ENCODE measurements at regions not wholly inside any gene's neighbourhood (a gene's known extent, or its start where the extent isn't known, plus 50 kb on each side); places are given as distances from the start of the nearest gene placed in this dataset.

DNA sequence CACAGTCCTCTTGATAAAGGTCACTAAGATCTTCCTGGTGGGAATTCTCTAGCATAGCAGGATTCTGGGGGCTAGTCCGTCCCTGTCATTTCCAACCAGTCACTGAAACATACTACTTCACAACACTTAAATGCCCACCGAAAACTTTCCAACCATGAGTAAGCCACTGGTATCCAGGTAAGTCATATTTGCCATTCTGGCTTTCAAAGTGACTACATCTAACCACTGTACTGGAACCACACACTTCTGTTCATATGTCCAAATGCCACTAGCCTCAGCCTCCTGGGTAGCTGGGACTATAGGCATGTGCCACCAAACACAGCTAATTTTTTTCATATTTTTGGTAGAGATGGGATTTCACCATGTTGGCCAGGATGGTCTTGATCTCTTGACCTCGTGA, 64.3 kb upstream of the VANGL1 start:
- DNase-seq (ENCODE audit: low read depth in 2 of 2): no peak

- no peak for DNase-seq (ENCODE audit: low read depth in 2 of 2)
Measured at GRCh38 chr1:115575661-115576060, 66.1 kb upstream of the VANGL1 start.

- no peak for DNase-seq (ENCODE audit: low read depth in 2 of 2)
Measured at GRCh38 chr1:115572710-115573109, 69.1 kb upstream of the VANGL1 start.

GRCh38 chr1:115567431-115567830, 74.3 kb upstream of the VANGL1 start:
- DNase-seq (ENCODE audit: low read depth in 2 of 2): no peak

- DNase-seq (ENCODE audit: low read depth in 2 of 2): no peak
Measured at GRCh38 chr1:115565791-115566190, 76.0 kb upstream of the VANGL1 start.

DNA sequence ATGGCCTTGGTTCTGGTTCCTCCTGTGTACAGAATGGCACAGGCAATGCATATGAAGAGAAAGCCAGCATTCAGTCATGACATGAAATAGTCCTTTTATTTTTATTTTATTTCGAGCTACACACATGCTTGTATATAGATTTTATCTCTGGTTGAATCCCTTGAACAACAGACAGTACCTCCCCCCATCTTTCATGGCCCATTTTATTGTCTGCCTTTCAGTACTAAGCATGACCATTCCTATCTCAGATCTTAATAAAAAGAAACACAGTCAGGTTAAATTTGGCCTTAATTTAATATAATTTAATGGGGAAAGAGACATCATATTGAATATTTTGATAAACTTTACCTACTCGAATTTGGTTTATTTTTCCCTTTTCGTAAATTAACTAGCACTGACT, 76.4 kb upstream of the VANGL1 start:
- no peak for DNase-seq (ENCODE audit: low read depth in 2 of 2)

- no peak for DNase-seq (ENCODE audit: low read depth in 2 of 2)
Measured at GRCh38 chr1:115564201-115564600, 77.6 kb upstream of the VANGL1 start.

GRCh38 chr1:115560027-115560426, 81.7 kb upstream of the VANGL1 start:
- DNase-seq (ENCODE audit: low read depth in 2 of 2): no peak

- no peak for DNase-seq (ENCODE audit: low read depth in 2 of 2)
Measured at GRCh38 chr1:115558275-115558674, 83.5 kb upstream of the VANGL1 start.

GRCh38 chr1:115557715-115558114, 84.1 kb upstream of the VANGL1 start:
- no peak for DNase-seq (ENCODE audit: low read depth in 2 of 2)

- no peak for DNase-seq (ENCODE audit: low read depth in 2 of 2)
Measured at GRCh38 chr1:115556236-115556635, 85.5 kb upstream of the VANGL1 start.

DNA sequence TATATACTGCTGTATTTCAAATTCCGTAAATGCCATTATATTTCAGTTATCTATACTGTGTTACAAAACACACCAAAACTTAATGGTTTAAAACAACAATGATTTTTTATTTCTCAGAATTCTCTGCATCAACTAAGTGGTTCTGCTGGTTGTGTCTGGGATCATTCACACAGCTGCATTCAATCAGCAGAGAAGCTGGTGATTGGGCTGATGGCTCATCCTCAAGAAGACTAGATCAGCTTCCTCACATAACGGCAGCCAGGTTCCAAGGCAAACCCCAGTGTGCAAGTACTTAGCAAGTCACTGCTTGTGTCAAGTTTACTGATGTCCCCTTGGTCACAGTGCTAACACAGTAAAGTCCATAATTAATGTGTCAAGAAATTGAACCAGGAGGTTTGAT, 86.3 kb upstream of the VANGL1 start:
- DNase-seq (ENCODE audit: low read depth in 2 of 2): no peak

- DNase-seq (ENCODE audit: low read depth in 2 of 2): no peak
Measured at GRCh38 chr1:115547696-115548095, 94.1 kb upstream of the VANGL1 start.

- DNase-seq (ENCODE audit: low read depth in 2 of 2): no peak
Measured at GRCh38 chr1:115546846-115547245, 94.9 kb upstream of the VANGL1 start.

GRCh38 chr1:115545791-115546733, 95.7 kb upstream of the VANGL1 start:
- peak in 1 of 2 donors; percentile 6 for DNase-seq (ENCODE audit: low read depth in 2 of 2)

DNA sequence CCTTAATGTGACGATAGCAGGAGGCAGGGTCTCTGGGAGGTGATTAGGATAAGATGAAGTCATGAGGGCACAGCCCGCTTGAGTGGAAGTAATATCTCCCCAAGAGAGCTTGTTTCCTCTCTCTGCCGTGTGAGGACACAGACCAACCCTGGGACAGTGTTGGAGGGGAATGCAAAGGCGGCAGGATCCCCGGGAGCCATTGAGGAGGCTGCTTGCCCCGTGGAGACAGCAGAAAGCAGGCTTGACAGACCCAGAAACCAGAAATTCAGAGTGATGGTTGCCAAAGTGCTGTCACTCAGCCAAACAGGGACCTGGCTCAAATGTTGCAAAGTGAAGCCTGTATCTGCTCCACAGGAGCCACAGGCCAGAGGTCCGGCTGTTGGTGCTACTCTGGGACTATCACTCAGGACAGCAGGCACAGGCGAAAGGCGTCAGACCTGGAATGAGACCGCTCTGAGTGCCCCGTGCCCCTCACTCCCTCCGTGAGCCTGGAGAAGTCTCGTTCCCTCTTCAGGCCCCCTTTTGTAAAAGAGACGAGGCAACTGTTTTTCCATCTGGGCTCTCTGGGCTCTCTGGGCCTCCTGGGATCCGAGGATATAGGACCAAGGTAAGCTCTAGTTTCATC, 96.6 kb upstream of the VANGL1 start:
- no peak for DNase-seq (ENCODE audit: low read depth in 2 of 2)

- no peak for DNase-seq (ENCODE audit: low read depth in 2 of 2)
Measured at GRCh38 chr1:115544131-115544530, 97.6 kb upstream of the VANGL1 start.

DNA sequence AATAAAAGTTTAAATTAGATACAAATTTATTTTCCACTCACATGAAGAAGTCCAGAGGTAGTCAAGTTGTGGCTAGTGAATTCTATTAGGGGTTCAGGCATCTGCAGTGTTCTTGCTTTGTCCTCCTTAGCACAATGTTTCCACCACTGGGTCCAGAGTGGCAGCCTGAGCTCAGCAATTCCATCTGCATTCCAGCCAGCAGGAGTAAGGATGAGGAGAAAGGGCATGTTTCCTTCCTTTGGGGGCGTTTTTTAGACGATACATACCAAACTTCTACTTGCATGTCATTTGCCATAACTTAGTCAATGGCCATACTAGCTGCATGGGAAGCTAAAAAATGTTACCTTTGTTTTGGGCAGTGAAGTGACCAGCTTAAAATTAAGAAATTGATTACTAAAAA, 98.5 kb upstream of the VANGL1 start:
- DNase-seq (ENCODE audit: low read depth in 2 of 2): no peak

DNA sequence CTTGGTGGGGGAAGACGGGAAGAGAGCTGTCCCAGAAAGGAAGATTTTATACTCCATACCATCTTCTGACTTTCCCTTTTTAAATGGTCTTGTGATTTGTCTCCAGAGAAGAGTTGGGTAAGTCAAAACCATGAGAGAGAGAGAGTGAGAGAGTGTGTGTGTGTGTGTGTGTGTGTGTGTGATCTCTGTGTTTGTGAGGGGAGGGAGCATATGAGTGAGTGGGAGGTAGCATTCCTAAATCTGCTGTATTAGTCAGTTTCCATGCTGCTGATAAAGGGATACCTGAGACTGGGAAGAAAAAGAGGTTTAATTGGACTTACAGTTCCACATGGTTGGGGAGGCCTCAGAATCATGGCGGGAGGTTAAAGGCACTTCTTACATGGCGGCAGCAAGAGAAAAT, 102.0 kb upstream of the VANGL1 start:
- DNase-seq (ENCODE audit: low read depth in 2 of 2): no peak

GRCh38 chr1:115539061-115539460, 102.7 kb upstream of the VANGL1 start:
- DNase-seq (ENCODE audit: low read depth in 2 of 2): no peak

GRCh38 chr1:115538579-115538978, 103.2 kb upstream of the VANGL1 start:
- DNase-seq (ENCODE audit: low read depth in 2 of 2): no peak

GRCh38 chr1:115537415-115537814, 104.4 kb upstream of the VANGL1 start:
- no peak for DNase-seq (ENCODE audit: low read depth in 2 of 2)

DNA sequence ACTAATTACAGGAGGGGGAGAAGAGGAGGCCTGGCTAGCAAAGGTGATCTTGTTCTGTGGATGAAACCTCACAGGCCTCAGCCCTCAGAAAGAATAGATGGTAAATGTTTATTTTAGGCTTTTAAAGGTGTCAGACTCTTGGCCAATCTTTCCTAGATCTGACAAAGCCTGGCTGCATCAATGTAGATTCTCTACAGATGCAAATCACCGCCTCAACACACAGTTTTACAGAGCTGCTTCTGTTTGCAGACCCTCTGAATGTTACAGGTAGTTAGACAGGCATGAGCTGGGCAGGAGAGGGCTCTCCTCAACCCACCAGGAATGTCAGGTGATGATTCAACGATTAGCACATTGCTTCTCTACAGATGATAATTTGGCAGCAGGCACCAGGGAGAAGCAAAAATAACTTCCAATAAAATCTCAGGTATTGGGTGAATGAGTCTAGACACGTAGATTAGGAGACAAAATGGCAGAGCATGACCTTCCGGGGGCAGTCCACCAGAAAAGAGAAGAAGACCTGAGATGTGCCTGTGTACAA, 105.4 kb upstream of the VANGL1 start:
- DNase-seq (ENCODE audit: low read depth in 2 of 2): no peak
